ENCODE measurements at regions not wholly inside any gene's neighbourhood (a gene's known extent, or its start where the extent isn't known, plus 50 kb on each side); places are given as distances from the start of the nearest gene placed in this dataset.

DNA sequence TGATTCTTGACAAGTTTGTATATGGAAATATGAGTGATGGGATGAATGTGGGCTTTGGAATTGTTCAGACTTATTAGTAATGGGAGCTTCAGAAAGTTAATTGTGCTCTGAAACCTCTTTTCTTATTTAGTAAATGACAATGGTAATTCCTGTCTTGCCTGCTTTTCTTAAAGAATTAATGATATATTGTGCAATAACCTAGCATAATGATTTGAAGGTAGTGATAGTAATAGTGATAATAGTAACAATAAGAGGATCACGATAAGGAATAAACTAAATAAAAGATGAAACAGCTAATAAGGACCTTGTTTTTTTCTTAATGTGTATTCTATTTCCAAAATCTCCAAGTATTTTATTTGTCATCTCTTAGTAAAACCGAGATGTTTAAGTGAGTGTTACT, 245.0 kb upstream of the CPHXL start:
- TF ChIP-seq, protein P1, sequence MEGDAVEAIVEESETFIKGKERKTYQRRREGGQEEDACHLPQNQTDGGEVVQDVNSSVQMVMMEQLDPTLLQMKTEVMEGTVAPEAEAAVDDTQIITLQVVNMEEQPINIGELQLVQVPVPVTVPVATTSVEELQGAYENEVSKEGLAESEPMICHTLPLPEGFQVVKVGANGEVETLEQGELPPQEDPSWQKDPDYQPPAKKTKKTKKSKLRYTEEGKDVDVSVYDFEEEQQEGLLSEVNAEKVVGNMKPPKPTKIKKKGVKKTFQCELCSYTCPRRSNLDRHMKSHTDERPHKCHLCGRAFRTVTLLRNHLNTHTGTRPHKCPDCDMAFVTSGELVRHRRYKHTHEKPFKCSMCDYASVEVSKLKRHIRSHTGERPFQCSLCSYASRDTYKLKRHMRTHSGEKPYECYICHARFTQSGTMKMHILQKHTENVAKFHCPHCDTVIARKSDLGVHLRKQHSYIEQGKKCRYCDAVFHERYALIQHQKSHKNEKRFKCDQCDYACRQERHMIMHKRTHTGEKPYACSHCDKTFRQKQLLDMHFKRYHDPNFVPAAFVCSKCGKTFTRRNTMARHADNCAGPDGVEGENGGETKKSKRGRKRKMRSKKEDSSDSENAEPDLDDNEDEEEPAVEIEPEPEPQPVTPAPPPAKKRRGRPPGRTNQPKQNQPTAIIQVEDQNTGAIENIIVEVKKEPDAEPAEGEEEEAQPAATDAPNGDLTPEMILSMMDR (conservative IDR thresholded peaks at IDR 0.05; ENCODE audit: low read depth in 2 of 2): no peak
- TF ChIP-seq EZH2 (IDR thresholded peaks at IDR 0.05; ENCODE audit: low read depth, unreplicated experiment): no peak
- no peak for TF ChIP-seq POLR2AphosphoS5 (IDR thresholded peaks at IDR 0.05; ENCODE audit: low read depth)
- TF ChIP-seq EZH2phosphoT487 (IDR thresholded peaks at IDR 0.05; ENCODE audit: unreplicated experiment): no peak
- TF ChIP-seq, protein P2, sequence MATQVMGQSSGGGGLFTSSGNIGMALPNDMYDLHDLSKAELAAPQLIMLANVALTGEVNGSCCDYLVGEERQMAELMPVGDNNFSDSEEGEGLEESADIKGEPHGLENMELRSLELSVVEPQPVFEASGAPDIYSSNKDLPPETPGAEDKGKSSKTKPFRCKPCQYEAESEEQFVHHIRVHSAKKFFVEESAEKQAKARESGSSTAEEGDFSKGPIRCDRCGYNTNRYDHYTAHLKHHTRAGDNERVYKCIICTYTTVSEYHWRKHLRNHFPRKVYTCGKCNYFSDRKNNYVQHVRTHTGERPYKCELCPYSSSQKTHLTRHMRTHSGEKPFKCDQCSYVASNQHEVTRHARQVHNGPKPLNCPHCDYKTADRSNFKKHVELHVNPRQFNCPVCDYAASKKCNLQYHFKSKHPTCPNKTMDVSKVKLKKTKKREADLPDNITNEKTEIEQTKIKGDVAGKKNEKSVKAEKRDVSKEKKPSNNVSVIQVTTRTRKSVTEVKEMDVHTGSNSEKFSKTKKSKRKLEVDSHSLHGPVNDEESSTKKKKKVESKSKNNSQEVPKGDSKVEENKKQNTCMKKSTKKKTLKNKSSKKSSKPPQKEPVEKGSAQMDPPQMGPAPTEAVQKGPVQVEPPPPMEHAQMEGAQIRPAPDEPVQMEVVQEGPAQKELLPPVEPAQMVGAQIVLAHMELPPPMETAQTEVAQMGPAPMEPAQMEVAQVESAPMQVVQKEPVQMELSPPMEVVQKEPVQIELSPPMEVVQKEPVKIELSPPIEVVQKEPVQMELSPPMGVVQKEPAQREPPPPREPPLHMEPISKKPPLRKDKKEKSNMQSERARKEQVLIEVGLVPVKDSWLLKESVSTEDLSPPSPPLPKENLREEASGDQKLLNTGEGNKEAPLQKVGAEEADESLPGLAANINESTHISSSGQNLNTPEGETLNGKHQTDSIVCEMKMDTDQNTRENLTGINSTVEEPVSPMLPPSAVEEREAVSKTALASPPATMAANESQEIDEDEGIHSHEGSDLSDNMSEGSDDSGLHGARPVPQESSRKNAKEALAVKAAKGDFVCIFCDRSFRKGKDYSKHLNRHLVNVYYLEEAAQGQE (IDR thresholded peaks at IDR 0.05; ENCODE audit: unreplicated experiment): no peak
- no peak for TF ChIP-seq CREB1 (CRISPR knock-in tag; IDR thresholded peaks at IDR 0.05; ENCODE audit: low read depth)
- TF ChIP-seq ZNF331 (CRISPR knock-in tag; IDR thresholded peaks at IDR 0.05; ENCODE audit: low read depth): no peak
- TF ChIP-seq JUNB (IDR thresholded peaks at IDR 0.05; ENCODE audit: unreplicated experiment): no peak
- TF ChIP-seq, protein P3, sequence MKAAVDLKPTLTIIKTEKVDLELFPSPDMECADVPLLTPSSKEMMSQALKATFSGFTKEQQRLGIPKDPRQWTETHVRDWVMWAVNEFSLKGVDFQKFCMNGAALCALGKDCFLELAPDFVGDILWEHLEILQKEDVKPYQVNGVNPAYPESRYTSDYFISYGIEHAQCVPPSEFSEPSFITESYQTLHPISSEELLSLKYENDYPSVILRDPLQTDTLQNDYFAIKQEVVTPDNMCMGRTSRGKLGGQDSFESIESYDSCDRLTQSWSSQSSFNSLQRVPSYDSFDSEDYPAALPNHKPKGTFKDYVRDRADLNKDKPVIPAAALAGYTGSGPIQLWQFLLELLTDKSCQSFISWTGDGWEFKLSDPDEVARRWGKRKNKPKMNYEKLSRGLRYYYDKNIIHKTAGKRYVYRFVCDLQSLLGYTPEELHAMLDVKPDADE (IDR thresholded peaks at IDR 0.05): no peak
- TF ChIP-seq NANOG (IDR thresholded peaks at IDR 0.05; ENCODE audit: borderline replicate concordance): no peak
- TF ChIP-seq ZNF114 (CRISPR knock-in tag; IDR thresholded peaks at IDR 0.05): no peak
- no peak for TF ChIP-seq STAT1 (IDR thresholded peaks at IDR 0.05; ENCODE audit: unreplicated experiment)

Data from GM23338 (cell line).